GM21723 (cell line): ENCODE measurements at regions not wholly inside any gene's neighbourhood (a gene's known extent, or its start where the extent isn't known, plus 50 kb on each side); places are given as distances from the start of the nearest gene placed in this dataset.

Experiments
- ATAC-seq: cut with Tn5 transposase; IDR thresholded peaks from one replicate; pipeline ENCODE4 v1.9.1; 2021; ENCODE audit warnings: mild to moderate bottlenecking, moderate library complexity; ENCODE audit not compliant: unreplicated experiment

DNA sequence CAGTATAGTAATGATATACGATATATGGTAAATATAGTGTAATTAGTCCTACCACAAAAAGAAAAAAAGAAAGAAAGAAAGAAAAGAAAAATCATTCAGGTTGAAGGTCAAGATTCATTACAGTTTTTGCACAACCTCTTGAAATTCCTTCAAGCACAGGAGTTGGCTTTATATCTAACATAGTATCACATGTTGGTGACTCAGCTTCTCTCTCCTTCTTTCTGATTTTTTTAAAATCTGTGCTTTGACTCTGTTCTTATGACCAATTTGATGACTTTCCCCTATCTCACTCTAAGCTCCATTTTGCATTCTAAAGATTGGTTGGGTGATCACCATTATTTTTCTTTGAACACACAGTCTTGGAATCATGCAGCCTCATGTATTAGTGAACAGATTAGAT, 148.2 kb upstream of the COL11A1 start:
- no peak for ATAC-seq

DNA sequence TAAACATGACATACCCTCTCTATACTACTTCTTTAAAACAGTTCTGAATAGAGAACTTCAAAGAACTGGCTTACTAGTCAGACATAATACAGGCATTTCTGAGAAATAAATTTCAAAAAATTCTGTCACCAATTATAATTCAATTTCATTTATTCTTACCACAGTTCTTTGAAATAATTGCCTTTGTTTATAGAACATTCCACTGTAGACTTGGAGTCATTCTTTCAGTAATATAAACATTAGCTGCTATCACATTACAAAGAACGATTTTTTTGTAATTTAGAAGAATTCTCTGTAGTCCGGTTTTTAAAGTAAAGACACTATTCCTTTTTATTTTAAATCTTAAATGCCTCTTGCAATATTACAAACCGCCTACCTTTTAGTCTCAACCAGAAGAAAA, 146.4 kb upstream of the COL11A1 start:
- ATAC-seq: no peak

DNA sequence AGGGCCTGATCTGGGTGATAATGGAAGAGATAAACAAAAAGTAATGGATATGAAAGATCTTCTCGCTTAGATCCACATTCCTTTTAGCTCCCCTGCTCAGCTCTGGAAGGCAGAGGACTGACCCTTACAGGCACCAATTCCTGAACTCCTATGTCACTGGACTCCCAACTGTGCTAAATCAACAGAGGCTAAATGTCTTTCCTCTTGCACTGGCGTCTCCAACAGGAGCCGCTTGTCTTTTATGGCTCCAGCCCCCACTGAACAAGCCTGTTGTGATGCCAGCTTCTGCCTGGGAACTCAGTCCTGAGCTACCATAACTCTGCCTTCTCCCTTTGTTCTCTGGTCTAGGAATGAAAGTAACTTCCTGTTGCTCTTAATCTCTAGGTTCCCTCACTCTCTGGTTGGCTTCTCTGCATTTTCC, 142.1 kb upstream of the COL11A1 start:
- ATAC-seq: no peak

DNA sequence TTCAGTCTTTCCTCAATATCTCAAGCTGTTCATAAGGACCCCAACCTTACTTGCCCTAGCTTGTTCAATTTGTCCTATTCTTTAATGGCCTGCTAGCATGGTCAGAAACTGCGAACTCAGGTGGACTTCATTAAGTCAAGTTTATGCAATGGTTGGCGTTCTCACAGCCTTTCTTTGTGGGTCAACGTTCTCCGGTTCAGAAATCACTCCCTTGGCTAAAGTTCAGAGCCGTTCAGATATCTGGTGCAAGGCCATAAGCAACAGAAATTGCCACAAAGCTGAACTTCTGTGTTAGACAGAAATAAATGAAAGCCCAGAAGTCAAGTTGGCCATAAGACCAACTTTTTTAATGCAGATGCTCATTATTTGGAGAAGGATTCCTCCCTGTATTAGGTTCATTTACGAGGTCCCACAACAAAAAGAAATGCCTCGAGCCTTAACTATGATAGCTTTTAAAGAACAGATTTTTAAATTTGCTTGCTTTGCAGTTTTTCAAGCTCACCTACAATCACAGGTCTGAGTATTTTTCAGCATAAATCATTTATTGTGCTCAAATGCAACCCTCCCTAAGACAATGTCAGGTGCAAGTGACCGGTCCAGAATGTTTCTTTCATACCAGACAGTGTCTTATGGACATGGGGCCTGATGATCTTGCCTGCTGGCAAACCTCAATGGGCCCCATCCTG, 140.2 kb upstream of the COL11A1 start:
- no peak for ATAC-seq

DNA sequence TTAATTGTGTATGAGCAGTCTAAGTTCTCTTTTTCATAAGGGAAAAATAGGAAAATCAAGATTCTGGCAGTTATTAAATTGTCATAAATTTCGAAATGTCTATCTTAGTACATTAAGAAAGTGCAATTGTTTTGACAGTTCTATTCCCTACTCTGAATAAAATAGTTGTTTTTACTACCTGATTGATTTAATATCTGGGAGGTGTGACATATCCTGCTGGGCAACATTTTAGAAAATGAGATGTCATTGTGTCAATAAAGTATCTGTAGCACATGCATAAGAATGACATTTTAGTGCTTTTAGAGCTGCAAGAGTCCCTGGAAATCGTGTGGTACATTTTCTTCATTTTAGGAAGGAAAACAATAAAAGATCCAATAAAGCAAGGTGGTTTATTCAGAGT, 139.2 kb upstream of the COL11A1 start:
- no peak for ATAC-seq

DNA sequence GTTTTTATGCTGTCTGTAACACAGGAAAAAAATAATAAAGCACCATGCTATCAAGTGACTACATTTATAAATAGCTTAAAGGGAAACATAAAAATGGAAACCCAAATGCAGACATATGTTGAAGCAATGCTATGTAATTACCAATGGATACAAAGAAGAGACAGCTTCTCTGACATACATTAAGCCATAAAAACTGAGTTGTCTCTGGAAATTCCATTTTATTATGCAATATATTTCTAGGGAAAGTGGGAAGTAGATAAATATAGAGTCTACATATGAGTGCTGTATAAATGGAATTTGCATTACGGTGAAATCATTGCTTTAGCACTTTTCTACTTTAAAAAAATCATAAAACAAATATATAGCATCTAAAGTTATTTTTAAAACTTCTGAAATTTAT, 135.2 kb upstream of the COL11A1 start:
- no peak for ATAC-seq

DNA sequence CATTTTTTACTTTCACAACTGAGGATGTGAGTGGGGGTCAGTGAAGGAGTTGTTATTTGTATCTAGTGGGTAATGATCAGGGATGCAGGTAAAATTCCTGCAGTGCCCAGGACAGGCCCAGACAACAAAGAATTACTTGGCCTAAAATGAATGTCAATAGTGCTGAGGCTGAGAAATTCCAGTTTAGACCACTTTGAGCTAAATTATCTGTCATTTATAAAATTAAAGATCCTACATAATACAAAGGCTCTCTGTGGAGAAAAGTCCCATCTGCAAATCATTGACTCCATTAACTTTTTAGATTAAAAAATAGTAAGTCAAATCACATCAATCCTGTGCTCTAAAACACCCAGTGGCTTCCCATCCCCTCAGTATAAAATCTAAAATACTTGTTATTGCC, 130.7 kb upstream of the COL11A1 start:
- ATAC-seq: no peak

DNA sequence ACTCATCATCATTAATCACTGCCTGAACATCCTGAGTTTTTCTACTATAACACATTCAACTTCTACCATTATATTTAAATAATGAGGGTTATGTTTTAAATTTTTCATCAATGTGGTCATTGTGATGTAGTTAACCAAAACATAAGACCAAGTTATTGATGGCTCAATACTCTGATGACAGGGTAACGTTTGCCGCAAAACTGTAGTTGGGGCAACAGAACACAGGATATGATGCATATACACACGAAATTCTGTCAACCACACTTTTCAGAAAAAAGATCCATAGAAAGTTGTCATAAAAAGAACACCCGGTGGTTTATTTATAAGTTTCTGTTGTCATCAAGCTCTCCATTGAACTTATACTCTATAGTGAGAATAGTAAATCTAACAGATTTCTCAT, 121.7 kb upstream of the COL11A1 start:
- ATAC-seq: no peak

GRCh38 chr1:103220631-103221041, 112.3 kb upstream of the COL11A1 start:
- no peak for ATAC-seq

- no peak for ATAC-seq
Observed at GRCh38 chr1:103218821-103219220, 110.5 kb upstream of the COL11A1 start.

- ATAC-seq: no peak
Observed at GRCh38 chr1:103218369-103218768, 110.0 kb upstream of the COL11A1 start.

DNA sequence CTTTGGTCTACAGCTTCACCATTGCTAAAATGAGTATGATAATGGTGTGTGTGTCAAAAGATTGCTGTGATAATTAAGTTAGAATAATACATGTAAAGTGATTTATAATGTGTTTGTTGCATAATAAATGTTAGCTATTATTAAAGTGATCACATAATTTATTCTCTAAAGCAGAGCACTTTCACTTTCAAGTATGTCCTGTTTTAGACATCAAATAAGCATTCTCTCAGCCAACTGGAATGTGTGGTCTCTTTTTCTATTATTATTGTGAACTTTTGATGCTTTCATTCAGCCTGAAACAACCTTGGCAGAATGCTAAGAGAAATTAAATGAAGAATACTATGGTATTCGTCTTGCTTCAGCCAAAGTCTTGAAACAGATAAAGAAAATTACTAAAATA, 102.8 kb upstream of the COL11A1 start:
- ATAC-seq: no peak

GRCh38 chr1:103208844-103209243, 100.5 kb upstream of the COL11A1 start:
- ATAC-seq: no peak

GRCh38 chr1:103199001-103199400, 90.7 kb upstream of the COL11A1 start:
- no peak for ATAC-seq

DNA sequence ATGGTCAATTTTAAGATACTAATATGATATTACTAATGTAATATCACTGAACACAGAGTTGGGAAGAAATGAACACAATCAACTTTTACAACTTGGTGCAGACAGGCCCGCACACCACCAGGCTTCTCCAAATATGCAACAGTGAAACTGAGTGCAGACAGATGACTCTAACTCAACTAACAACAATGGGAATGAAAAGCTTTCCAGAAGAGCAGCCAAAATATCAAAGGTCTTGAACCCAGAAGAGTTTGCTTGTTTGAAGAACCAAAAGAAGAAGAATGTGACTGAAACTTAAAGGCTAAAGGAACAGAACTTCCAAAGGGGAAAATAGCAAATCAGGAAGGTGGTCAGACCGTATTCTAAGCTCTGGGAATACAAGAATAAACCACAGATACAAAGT, 89.8 kb upstream of the COL11A1 start:
- ATAC-seq: no peak

DNA sequence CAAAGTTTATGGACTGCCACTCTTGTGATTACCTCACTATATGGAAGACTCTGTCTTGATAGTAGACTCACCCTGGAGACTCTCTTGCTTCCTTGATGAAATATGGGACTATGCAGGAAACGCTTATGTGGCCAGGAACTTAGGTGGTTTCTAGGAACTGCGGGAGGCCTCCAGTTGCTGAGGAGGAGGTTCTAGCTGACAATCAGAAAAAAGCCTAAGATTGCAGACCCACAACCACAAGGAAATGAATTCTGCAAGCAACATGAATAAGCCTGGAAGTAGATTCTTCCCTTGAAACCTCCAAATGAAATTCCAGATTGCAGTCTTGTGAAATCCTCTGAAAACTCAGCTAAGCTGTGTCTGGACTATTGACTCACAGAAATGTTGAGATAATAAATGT, 88.9 kb upstream of the COL11A1 start:
- ATAC-seq: no peak

DNA sequence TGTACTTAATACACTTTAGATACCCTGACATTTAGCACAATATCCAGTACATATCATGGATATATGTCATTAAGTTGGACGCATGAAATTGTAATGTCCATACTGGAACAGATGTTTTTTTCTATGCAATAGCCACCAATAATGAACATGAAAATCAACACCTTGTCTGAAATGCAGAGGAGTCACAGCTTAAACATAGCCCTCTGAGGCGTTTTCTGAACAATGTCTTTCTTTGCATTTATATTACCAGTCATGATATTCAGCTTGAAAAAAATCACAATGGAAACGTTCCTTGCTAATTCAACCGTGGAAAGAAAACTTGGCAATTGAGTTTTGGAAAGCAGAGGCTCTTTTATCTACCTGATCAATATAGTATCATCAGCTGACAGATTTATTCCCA, 86.7 kb upstream of the COL11A1 start:
- no peak for ATAC-seq

- no peak for ATAC-seq
Observed at GRCh38 chr1:103194060-103194459, 85.7 kb upstream of the COL11A1 start.

- ATAC-seq: no peak
Observed at GRCh38 chr1:103191327-103191726, 83.0 kb upstream of the COL11A1 start.

DNA sequence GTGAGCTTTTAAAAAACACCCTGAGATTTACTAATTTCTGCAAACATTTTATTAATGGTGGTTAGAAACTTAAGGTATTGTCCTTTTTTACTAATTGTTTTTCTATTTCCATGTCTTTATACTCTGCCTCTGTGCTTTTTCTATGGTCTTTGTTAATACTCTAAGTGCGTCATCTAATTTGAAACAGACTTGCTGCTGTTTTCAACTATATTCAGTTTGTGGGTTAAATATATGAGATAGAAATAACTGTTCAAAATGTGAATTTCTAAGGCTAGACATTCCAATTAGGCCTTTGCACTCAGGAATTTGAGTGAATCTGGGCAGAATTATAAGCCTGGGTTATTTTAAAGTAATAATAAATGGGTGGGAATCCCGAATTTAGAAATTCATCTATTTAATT, 82.4 kb upstream of the COL11A1 start:
- no peak for ATAC-seq

- no peak for ATAC-seq
Observed at GRCh38 chr1:103187673-103188072, 79.4 kb upstream of the COL11A1 start.

DNA sequence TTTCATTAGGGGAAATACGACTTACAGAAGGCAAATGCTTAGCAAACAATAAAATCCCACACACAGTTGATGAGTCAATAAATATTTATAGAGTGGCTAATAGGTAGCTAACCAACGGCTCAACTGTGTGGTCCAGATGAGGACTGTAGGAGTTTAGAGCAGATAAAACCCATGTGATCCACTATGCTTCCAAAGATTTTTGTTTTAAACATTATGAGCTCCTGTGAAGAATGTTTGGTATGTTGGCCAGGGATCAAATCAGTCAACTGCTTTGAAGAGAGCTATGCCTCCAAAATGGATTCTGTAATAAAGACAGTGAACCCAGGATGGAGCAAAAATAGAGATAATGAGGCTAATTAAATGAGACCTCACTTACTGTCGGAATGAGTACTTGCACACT, 72.3 kb upstream of the COL11A1 start:
- ATAC-seq: no peak

DNA sequence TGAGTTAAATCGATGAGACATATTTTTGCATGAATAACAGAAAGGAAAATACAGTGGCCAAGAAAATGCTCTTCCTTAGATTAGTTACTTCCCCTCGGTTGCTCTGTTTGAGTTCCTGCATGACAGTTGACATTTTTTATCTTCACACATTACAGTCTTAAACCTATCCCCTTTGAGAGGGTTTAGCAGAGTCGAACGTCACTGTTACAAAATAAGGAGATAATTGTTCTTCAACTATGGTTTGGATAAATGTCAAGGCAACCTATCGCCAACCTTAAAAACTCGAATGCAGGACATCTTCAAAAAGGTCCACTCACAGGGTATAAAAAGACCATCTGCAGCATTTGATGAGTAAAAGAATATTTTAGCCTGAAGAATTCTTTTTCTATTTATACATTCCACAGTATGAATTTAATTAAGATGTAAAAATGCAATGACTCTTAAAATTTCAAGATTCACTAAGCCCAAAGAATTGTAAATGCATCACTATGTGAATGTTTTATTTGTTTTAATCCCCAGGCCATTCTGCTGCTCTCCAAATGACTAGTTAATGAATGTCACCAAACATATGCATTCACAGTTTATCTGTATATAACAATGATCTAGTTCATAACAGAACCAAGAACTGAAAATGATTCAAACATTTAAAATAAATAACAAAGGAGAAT, 68.9 kb upstream of the COL11A1 start:
- no peak for ATAC-seq
